DMS114 treated with DMSO at 0.1 percent for 48 hours (cell line): ENCODE measurements at regions not wholly inside any gene's neighbourhood (a gene's known extent, or its start where the extent isn't known, plus 50 kb on each side); places are given as distances from the start of the nearest gene placed in this dataset.

ENCODE experiments used
- DNase-seq: peaks from one replicate; lab custom pipeline; 2025; ENCODE audit not compliant: unreplicated experiment; lab: John Stamatoyannopoulos, UW

DNA sequence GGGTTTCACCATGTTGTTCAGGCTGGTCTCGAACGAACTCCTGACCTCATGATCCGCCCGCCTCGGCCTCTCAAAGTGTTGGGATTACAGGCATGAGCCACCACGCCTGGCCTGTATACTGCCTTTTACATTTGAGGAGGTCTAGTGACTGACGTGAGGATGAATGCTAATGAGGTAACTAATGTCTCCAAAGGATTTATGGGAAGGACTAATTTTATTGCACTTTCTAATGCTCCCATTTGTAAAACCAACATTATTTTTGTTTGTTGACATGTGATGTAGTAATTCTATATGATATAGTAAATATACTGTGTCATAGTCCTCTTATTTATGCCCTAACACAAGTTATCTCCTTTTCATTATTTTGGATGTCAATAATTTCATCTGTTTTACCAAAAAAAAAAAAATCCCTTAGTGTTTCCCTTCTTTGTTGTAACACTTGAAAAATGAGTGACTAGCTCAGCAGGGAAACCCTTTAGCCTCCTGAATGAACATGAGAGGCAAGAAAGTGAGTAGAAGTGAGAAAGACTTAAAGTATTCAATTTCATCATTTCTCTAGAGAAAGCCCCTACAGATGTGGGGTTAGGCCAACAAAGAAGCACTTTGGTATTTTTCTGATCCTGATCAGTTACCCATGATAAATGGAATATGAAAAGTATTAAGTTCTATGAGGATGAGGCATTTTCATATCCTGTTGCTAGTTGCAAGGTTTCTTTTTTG is 596.9 kb upstream of the PCDH15 start:
- no peak for DNase-seq

DNA sequence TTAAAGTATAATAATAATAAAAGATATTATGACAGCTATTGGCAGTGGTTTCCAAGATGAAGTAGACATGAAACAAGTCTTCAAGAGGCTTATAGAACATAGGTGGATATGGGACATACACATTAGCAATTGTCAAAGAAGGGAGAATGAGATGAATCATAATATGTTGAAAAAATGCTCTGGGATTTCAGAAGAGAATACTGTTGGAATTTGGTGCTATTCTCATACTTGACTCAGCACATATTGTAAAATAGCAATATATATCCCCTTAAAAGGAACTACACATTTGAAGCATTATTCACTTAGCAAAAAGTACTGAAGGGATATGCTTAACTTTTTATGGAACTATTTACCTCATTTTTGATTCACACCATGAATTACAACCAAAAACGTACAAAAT is 577.2 kb upstream of the PCDH15 start:
- DNase-seq = no peak

DNA sequence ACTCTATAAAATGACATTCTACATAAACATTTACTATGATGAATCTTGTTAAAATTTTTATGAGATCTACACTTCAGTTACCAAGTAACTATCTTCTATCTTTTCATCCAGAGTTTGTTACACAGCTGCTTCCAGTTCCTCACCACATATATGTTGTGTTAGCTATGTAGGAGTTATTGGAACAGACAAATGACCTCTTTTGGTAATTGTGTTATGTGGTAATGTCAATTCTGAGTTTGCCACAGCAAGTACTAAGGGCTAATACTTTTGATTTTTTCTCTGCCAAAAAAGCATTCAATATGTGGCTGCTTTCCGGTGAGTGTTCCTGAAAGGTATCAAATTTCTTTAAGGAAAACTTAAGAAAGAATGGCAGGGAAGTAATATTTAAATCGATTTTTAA is 573.9 kb upstream of the PCDH15 start:
- DNase-seq = no peak

DNA sequence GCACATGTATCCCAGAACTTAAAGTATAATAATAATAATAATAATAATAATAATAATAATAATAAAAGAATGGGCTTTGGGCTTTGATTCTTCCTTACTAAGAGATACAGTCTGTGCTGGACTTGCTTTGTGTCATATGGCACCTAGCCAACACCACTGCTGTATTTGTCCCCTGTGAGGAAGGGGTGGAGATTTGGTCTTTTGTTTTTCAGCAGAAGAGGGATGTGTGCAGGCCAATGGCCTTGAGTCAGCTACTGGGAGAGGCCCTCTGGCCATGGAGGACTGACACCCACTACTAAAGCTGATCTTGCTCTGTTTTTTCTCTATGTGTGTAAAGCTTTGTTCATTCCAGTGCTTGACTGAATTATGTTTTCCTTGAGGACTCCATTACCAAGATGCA is 573.0 kb upstream of the PCDH15 start:
- no peak for DNase-seq

DNA sequence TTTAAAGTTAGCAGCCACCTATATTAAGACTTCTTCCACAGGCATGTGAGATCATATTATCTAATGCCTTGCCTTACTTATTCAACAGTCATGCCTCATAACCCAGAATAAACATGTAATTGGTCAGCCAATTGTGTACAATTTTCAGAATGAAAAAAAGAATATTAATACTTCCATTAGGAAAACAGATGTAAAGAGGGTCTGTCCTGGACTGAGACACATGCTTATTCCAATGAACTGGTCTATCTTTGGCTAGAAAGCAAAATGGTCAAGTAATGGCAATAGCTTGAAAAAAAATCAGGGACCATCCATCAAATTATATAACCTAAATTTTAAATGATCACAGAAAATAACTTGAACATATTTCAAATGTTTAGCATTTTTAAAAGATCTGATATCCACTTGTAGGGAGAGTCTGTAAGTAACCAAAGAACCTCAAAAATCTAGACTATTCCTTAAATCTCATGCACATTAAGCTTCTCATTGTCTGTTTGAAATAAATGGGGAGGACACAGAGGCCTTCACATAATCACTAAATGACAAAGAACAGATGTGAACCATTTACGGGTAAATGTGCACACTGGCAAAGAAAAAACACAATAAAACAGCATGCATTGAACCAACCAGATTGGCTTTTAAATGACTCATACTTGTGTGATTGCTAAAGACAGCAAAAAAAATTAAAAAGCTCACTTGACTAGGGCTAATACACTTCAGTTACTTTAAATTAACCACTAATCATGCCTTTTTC is 568.8 kb upstream of the PCDH15 start:
- DNase-seq = no peak

DNA sequence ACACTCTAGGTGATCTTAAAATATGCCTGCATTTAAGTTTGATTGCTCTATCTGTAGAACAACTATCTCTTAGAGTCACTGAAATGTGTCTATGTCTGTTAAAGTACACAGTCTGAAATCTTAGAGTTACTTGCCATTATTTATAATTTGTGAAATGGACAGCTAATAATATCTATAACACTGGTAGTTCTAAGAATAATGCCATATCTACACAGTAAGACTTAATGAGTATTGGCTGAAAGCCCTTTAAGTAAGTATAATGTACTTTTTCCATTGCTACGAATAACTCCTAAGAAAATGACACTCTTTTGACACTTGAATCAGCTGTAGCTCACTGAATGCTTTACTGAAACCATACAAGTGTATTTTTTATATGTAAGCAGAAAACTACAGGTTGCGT is 567.4 kb upstream of the PCDH15 start:
- DNase-seq = no peak

DNA sequence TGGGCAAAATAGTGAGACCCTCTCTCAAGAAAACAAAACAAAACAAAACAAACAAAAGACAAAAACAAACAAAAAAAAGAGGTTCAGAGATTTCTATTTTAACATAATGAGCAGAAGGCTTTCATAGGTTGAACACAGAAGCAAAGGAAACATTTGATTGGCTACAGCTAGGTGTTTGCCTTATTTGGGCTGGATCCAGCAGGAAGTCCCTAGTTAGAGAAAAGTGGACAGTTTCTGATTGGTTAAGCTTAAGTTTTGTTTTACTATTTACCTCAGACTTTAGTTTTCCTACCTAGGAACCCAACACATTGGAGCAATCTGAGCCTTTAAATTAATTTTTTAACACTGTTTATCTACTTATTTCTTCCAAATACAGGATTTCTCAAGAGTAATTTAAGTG is 566.5 kb upstream of the PCDH15 start:
- DNase-seq = no peak

DNA sequence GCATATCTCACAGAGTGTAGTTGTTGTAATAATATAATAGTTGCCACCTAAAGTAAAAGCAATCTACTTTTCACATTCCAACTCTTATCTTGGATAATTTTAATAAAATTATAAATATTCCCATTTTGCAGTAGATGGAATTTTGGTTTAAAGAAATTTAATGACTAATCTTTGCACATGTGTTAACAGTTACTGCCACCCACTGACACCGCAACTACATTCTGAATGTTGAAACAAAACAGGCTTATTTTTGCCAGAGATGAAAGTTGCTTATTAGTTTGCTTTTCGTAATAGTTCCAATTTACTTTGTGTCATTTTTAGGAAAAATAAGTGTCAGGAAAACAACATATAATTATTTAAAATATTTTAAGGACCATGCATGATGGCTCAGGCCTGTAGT is 557.5 kb upstream of the PCDH15 start:
- DNase-seq = no peak

DNA sequence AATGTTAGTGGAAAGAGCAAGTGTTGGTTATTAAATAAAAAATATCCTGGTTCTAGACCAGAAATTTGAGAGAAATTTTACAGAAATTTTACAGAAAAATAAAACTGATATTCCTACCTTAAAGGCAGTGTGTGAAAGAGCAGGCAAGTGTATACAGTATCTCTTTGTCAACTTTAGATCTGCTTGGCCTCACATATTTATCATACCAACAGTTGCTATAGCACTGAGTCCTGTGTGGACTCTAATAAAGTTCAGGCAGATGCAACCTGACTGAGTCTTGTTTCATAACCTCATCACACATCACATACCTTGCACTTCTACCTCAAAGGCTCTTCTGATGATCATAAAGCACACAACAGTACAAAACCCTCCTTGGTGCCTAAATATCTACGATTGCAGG is 552.4 kb upstream of the PCDH15 start:
- DNase-seq = no peak

DNA sequence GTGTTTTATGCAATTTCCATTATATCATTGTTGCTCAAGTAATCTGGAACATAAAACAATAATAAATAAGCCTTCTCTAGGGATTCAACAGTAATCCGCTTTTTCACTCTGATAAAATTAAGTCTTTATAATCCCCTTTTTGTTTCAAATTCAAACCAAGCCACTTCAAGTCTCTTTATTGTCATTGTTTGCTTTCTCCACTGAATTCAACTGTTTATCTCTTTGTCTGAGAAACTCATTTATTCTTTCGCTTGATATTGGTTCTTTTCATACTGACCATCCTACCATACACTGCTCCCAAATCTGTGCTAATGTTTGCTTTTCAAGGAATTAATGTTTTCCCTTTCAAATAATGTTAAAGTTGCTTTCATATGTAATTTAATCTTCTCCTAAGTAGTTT is 550.4 kb upstream of the PCDH15 start:
- no peak for DNase-seq

DNA sequence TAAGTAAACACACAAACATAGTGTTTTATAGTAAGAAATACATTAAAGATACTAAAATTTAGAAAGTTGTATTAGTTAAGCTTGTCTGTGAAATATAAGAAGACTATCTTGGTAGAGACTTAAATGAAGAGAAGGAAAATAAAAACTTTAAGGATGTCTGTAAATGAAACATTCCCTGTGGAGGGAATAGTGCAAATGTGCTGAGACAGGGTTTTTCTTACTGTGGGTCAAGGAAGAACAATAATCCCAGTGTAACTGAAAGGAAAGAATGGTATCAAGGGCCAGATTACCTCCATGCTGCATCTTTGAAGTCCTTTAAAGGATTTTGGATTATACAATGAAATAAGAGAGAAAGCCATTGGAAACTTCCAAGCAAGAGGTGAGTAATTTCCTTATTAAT is 547.5 kb upstream of the PCDH15 start:
- DNase-seq = no peak

DNA sequence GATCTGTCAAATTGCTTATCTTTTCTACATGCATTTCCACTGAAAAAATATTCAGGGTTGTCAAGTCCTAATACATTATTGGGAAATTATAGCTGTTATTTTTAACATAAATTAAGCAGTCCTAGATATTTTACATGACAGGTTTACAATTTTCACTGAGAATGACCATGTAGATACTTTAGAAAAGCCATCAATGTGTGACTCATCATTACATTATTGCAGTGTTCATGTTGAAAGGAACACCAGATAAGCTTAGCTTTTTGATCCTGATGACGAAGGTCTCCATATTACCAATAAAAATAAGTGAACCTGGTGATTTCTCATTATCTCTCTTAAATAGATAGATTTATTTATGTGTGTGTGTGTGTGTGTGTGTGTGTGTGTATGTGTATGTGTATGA is 529.5 kb upstream of the PCDH15 start:
- DNase-seq = no peak

DNA sequence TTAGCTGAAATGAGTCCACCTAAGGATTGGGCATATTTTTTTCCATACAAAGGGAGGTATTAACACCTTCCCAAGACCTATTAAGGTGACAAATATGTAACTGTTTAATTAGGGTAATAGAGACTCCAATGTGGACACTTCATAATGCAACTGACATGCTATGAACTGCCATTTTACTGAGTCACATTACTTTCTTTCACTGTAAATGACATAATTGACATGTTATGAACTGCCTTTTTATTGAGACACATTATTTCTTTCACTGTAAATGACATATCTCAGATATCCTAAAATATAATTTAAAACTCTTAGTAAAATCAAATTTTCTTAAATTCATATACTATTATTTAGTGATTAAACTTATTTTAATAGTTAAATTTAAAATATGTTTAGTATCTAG is 528.8 kb upstream of the PCDH15 start:
- DNase-seq = no peak

DNA sequence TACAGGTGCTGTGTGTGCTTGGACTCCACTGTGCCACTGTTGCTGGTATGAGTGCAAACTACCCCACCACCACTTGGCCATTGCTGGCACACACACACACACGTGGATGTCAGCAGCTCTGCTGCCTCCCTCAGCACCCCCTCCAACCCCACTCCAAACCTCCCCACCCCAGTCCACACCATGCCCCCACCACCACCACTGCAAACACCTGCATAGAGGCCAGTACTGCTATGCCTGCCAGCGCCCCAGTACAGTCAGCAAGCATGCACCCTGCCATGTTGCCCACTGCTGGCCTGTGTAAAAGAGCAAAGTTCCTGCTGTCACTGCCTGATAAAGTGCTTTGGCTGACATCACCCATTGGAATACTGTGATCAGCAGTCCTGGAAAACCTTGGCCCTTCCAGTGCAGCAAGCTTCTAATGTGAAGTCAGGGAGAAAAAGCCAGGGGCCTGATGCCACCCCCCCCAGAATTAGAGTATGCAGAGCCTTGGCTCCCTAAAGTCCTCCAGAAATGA is 519.2 kb upstream of the PCDH15 start:
- DNase-seq = no peak

DNA sequence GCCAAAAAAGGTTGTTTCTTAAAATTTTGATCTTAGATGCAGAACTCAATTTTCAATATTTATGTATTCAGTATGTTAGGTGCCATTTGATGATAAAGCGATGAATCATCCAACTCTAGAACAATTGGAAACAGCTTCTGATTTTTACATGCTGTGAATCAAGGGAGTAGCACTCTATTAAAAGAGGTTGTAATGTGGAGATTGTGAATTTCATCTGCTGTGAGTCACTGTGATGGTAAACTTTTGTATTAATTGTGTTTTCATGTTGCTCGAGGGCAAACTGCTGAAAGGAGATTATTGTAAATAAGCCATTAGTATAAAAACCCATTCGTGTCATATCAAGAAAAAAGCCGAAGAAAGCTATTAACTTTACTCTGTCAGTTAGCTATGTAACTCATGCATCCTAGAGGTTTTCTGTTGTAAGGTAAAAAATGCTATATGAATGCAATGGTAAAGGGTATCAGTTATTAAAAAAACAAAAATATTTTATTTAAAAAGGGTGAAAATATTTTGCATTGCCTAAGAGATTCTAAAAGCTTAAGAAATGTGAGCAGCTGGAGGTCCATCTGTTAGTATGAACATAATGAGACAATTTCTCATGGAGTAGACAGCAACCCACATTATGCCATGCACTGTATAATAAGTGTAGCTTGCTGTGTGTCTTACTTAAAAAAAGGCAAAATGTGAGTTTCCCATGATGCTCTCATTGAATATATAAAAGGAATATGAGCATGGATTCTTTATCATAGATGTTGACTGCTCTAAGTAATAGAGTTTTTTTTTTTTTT is 511.0 kb upstream of the PCDH15 start:
- DNase-seq = no peak

DNA sequence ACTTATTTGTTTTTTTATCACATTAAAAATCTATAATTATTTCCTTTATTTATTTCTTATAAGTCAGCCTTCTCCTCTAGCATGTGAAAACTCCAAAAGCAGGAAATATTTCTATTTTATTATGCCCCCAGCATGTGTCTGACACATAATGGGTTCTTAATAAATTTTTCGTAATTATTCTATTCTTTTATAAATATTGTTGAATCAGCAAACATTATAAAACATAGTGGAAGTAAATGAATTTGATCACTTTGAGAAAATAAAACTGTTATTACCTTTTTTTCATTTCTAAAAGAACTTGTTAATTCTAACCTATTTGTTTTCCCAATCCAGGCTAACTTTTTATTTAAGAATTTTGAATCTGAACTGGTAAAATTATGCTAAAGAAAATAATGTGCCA is 509.1 kb upstream of the PCDH15 start:
- DNase-seq = no peak

DNA sequence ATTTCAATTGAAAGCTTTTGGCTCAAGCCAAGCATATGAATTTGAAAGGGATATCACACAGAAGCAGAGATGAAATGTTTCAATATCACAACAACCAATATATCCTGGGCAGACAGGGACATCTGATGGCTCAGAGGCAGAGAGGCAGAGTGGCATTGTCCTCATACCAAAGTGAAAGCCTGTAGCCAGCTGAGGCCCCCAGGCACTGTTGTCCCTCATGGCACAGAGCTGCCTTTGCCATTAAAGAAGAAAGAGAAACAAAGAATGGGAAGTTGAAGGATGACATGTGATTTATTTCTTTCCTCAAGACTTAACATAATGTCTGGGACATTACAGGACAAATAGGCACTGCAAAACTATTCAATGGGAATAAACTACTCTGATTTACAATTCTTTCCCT is 504.3 kb upstream of the PCDH15 start:
- no peak for DNase-seq

DNA sequence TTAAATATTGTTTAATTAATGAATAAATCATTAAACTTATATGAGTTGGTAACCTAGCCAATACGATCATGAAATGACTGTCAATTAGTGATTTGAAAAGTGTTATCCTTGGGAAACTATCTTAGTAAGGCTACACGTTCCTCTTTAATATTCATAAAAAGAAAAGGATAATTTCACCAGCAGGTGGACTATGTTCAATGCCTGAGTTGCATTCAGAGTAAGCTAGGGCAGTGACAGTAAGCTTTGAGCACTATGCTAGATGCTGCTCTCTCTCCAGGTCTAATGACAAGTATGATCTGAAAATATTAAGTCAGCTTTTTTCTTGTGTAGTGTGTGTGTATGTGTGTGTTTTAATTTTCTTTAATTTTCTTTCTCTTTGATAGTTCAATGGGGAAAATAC is 486.3 kb upstream of the PCDH15 start:
- no peak for DNase-seq

DNA sequence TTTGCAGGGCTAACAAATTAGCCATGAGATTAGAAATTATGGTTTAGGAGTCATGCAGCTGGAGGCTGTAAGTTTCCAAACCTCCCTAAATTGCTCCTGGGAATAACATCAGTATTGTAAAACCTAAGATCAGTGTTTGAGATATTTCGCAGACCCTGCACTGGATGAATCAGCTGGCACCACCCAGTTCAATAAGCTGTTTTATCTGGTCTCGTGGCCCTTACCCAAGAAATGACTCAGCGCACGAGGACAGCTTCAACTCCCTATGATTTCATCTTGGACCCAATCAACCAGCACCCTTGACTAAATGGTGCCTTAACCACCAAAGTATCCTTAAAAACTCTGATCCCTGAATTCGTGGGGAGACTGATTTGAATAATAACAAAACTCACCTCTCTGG is 482.0 kb upstream of the PCDH15 start:
- DNase-seq = no peak

DNA sequence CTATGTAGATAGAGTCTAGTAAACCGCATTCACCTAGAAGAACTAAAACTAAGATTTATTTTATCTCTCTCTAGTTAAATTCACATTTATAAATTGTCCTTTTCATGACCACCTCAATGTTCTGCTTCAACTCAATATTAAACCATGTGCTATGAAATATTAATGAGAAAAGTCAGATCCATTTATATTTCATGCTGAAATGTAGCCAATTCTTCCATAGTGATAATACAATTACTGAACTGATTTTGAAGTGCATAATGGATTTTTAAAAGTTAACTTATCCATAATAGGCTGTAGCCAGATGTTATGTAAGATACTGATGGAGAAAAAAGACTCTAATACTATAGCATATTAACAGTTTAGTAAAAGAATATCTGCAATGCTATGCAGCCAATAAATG is 479.7 kb upstream of the PCDH15 start:
- DNase-seq = no peak

DNA sequence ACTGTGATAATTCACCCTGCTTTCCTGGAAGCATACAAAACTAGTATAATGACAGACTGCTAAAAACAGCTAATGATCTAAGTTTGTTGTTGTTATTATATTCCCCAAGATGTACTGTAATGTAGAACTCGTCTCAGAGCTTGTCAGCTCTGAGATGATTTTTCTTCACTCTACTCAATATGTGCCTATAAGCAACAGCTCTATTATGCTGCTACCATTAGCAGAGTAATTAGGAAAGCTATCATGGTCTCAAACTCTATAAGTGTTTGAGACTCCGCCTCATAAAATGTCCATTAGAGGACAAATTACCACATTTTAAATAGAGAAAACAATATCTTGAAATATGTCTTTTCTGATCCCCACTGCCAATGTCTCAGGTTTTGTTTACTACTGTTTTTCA is 476.5 kb upstream of the PCDH15 start:
- DNase-seq = no peak

DNA sequence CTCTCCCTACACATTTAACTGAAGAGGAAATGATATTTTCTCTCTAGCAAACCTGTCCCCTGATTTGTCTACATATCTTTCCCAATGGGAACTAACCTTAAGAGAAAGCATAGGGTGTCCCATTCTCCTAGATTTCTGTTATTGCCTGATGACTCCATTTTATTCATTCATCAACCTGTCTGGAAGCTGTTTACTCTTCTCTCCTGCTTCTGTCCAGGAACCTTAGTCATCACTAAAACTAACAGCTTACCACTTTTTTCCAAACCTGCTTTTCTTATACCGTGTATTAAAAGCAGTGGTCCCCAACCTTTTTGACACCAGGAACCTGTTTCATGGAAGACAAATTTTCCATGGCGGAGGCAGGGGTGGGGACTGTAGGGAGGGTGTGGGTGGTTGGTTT is 473.3 kb upstream of the PCDH15 start:
- DNase-seq = no peak
